ENCODE measurements at regions not wholly inside any gene's neighbourhood (a gene's known extent, or its start where the extent isn't known, plus 50 kb on each side); places are given as distances from the start of the nearest gene placed in this dataset.

GRCh38 chr9:85182383-85182782 lies 512.9 kb downstream of the NTRK2 start:
- no peaks in the 10 kb centered on the region for H3K36me3 Mint-ChIP-seq (ENCODE audit: insufficient read depth, unreplicated experiment)
- no peak for TF ChIP-seq CTCF (IDR thresholded peaks at IDR 0.05; ENCODE audit: unreplicated experiment)
- no TSS peak for BruUV-seq (replicated peaks)
- H3K27me3 Mint-ChIP-seq (ENCODE audit: insufficient read depth, unreplicated experiment) = no peaks in the 10 kb centered on the region
- H3K4me3 Mint-ChIP-seq (ENCODE audit: unreplicated experiment) = no peak overlapping the region
- H3K27ac Mint-ChIP-seq (ENCODE audit: low read depth, unreplicated experiment) = no peak overlapping the region
- intact Hi-C loops (cut with micrococcal nuclease) = no loop called here
- peaks cover 5% of the 10 kb centered on the region for H3K4me1 Mint-ChIP-seq (ENCODE audit: insufficient read depth, unreplicated experiment)
- CTCF ChIA-PET = interaction anchor here (0.7 kb wide), 1 partner anchor 77 kb away, joined by 3 read pairs; no protein-coding TSS in a partner anchor
- H3K9me3 Mint-ChIP-seq (ENCODE audit: unreplicated experiment) = no peaks in the 10 kb centered on the region
- DNase-seq (ENCODE audit: unreplicated experiment) = peak; percentile 40
- POLR2A ChIA-PET = interaction anchor here (0.6 kb wide), 1 partner anchor 79 kb away, joined by 3 read pairs; no protein-coding TSS in a partner anchor

- TF ChIP-seq CTCF (IDR thresholded peaks at IDR 0.05; ENCODE audit: unreplicated experiment) = no peak
- no peak for DNase-seq (ENCODE audit: unreplicated experiment)
- Mint-ChIP-seq H3K4me3 (ENCODE audit: unreplicated experiment) (no peak overlapping the region), H3K4me1 (ENCODE audit: insufficient read depth, unreplicated experiment) (peaks cover 12% of the 10 kb centered on the region), H3K36me3 (ENCODE audit: insufficient read depth, unreplicated experiment) (no peaks in the 10 kb centered on the region), H3K27ac (ENCODE audit: low read depth, unreplicated experiment) (no peak overlapping the region), H3K9me3 (ENCODE audit: unreplicated experiment) (no peaks in the 10 kb centered on the region), H3K27me3 (ENCODE audit: insufficient read depth, unreplicated experiment) (no peaks in the 10 kb centered on the region)
- CTCF ChIA-PET = no interaction called here
- intact Hi-C loops (cut with micrococcal nuclease) = no loop called here
- POLR2A ChIA-PET = interaction anchor here (1.0 to 1.1 kb wide), 2 partner anchors 13 to 200 kb away, joined by 3 read pairs; no protein-coding TSS in a partner anchor
- no TSS peak for BruUV-seq (replicated peaks)
These were observed 508.9 kb downstream of the NTRK2 start for GRCh38 chr9:85178474-85178873.

GRCh38 chr9:85173967-85174366 lies 504.4 kb downstream of the NTRK2 start:
- no peak for TF ChIP-seq CTCF (IDR thresholded peaks at IDR 0.05; ENCODE audit: unreplicated experiment)
- H3K27ac Mint-ChIP-seq (ENCODE audit: low read depth, unreplicated experiment) = peak overlapping the region; percentile 39
- intact Hi-C loops (cut with micrococcal nuclease) = no loop called here
- H3K4me1 Mint-ChIP-seq (ENCODE audit: insufficient read depth, unreplicated experiment) = peaks cover 23% of the 10 kb centered on the region
- no TSS peak for BruUV-seq (replicated peaks)
- no peak for DNase-seq (ENCODE audit: unreplicated experiment)
- H3K27me3 Mint-ChIP-seq (ENCODE audit: insufficient read depth, unreplicated experiment) = no peaks in the 10 kb centered on the region
- H3K36me3 Mint-ChIP-seq (ENCODE audit: insufficient read depth, unreplicated experiment) = no peaks in the 10 kb centered on the region
- ChIA-PET CTCF (no interaction called here), POLR2A (no interaction called here)
- peaks cover 9% of the 10 kb centered on the region for H3K9me3 Mint-ChIP-seq (ENCODE audit: unreplicated experiment)
- H3K4me3 Mint-ChIP-seq (ENCODE audit: unreplicated experiment) = no peak overlapping the region

- Mint-ChIP-seq H3K27ac (ENCODE audit: low read depth, unreplicated experiment) (peak overlapping the region; percentile 84), H3K4me3 (ENCODE audit: unreplicated experiment) (no peak overlapping the region), H3K9me3 (ENCODE audit: unreplicated experiment) (peaks cover 9% of the 10 kb centered on the region), H3K4me1 (ENCODE audit: insufficient read depth, unreplicated experiment) (peaks cover 23% of the 10 kb centered on the region), H3K27me3 (ENCODE audit: insufficient read depth, unreplicated experiment) (no peaks in the 10 kb centered on the region), H3K36me3 (ENCODE audit: insufficient read depth, unreplicated experiment) (no peaks in the 10 kb centered on the region)
- ChIA-PET POLR2A (interaction anchor here (0.8 to 1.2 kb wide), 3 partner anchors 41 to 254 kb away, joined by 3 to 4 read pairs (median 3); no protein-coding TSS in a partner anchor), CTCF (interaction anchor here (0.7 to 1.1 kb wide), 2 partner anchors 86 to 492 kb away, joined by 3 to 4 read pairs; no protein-coding TSS in a partner anchor)
- TF ChIP-seq CTCF (IDR thresholded peaks at IDR 0.05; ENCODE audit: unreplicated experiment) = no peak
- no TSS peak for BruUV-seq (replicated peaks)
- peak; percentile 79 for DNase-seq (ENCODE audit: unreplicated experiment)
- intact Hi-C loops (cut with micrococcal nuclease) = no loop called here
These were observed 502.8 kb downstream of the NTRK2 start for GRCh38 chr9:85172001-85172978.

Data from MCF 10A (cell line).